ENCODE measurements at regions not wholly inside any gene's neighbourhood (a gene's known extent, or its start where the extent isn't known, plus 50 kb on each side); places are given as distances from the start of the nearest gene placed in this dataset.

DNA sequence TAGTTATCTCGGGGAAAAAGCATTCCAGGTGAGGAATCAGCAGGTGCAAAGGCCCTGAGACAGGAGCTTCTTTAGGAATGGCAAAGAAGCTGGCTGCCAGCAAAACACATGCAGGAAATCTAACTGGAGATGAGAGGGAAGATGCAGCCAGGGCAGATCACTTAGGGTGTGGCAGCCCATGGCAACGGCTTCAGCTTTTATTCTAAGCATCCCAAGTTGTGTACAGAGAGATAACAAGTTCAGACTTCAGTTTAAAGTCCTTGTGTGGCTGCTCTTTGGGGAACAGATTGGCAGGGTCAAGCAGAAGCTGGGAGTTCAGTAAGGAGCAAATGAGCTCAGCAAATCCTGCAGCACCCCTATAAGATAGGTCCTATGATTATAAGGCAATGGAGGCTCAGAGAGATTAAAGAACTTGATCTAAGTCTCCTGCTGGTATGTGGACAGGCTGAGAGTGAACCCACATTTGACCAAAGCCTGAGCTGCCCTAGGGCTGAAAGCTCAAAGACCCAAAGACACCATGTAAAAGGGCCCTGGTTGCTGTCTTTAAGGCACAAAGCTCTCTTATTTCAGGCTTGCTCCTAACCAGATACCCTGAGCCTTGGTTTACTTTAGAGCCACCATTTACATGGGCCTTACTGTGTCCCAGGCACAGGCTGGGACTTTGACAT lies 466.8 kb downstream of the SOX6 start:
- DNase-seq, result no peak

DNA sequence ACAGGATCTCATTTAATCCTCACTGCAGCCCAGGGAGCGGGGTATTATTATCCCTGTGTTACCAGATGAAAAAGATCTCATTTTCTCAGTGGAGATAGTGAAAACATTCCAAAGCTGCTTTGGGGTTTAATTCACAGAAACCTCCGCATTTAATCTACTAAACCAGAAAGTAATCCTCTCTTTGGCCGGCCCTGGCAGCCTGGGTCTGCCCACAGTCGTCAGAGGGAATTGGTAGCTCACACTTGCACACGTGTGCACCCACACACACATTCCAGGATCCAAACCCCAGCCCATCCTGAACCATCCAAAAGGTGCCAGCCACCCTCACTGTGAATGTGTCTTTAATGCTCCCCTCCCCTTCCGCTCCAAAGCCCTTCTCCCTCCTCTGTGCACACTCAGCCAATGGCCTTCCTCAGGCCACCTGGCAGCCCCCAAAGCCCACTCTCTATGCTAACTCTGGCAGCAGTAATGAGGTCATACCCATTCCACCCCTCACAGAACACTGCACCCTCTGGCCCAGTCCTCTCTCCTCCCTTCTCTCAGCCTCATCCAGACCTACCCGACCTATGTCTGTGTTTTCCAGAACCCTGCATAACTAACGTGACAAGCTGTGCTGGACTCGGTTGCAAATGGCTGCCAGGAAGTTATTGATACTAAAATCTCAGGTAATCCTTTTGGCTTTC lies 466.2 kb downstream of the SOX6 start:
- no peak for DNase-seq

DNA sequence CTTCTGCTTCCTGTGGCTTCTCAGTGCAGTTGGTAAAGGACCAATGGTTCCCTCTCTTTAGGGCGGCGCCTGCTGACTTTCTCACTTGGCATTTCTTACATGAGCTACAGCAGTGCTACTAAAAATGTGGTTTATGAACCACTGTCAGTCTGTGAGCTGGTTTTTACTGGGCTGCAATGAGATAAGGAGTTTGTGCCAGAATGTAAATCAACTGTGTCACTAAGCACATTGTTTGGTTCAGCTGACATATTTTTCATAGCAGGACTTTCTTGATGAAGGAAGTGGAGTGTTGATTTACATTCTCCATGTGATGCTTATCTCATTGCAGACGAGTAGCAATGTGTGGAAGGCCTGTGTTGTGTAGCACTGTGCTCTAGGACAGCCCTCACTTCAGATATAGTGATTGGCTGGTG lies 463.3 kb downstream of the SOX6 start:
- DNase-seq, result no peak

DNA sequence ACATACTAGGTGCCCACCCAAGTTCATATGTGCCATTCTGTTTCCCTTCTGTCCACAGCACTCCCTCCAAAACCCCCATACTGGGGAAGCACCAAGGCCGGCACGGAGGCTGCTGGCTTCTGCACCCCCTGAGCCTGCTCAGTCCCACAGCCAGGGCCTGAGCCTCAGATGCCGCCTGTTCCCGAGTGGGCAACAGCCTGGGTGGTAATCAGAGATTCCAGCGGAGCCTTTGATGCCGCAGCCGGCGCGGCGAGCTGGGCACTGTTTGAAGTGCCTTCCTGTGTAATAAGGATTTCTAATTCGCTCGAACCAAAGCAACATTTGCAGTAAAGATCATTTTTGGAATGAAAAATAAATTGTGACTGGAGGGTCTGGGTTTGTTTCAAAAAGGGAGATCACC lies 460.3 kb downstream of the SOX6 start:
- no peak for DNase-seq

- DNase-seq, result no peak
These were observed 459.8 kb downstream of the SOX6 start for GRCh38 chr11:15896530-15896929.

GRCh38 chr11:15897211-15897960 lies 459.0 kb downstream of the SOX6 start:
- DNase-seq, result no peak

DNA sequence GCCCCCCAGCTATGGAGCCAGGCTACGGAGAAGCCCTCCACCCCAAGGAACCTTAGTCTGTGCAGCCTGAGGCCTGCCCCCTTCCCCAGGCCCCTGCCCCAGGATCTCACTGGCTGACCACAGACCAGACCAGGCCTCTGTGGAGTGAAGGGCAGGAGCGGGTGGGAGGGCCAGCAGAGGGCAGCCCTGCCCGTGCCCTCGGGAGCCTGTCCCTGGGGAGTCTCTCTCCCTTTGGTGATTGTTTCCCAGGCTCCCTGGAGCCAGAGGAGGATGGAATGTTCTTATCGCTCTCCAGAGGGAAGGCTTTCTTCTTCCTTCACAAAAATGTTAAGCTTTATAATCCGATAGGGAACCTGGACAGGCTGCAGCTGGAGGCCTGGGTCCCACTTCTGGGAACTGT lies 455.3 kb downstream of the SOX6 start:
- no peak for DNase-seq

GRCh38 chr11:15901790-15902189 lies 454.6 kb downstream of the SOX6 start:
- no peak for DNase-seq

- DNase-seq, result no peak
These were observed 453.1 kb downstream of the SOX6 start for GRCh38 chr11:15903246-15903645.

GRCh38 chr11:15905366-15906104 lies 450.8 kb downstream of the SOX6 start:
- no peak for DNase-seq

- no peak for DNase-seq
These were observed 449.8 kb downstream of the SOX6 start for GRCh38 chr11:15906481-15907035.

DNA sequence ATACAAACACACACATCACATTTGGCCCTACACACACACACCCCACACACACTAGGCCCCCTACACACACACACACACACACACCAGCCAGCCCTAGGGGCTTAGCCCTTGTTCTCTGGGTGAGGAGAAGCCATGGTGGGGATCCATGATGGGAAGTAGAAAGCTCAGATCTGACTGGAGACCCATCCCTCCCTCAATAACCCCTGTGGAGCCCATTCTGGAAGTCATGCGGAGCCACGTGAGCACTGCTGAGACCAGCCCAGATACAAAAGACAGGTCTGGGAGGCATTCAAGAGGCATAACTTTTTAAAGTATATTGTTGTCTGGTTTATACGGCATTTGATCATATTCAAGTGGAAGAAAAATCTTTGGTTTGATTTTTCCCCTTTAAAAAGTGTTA lies 448.5 kb downstream of the SOX6 start:
- DNase-seq, result no peak

- no peak for DNase-seq
These were observed 446.3 kb downstream of the SOX6 start for GRCh38 chr11:15909937-15910598.

DNA sequence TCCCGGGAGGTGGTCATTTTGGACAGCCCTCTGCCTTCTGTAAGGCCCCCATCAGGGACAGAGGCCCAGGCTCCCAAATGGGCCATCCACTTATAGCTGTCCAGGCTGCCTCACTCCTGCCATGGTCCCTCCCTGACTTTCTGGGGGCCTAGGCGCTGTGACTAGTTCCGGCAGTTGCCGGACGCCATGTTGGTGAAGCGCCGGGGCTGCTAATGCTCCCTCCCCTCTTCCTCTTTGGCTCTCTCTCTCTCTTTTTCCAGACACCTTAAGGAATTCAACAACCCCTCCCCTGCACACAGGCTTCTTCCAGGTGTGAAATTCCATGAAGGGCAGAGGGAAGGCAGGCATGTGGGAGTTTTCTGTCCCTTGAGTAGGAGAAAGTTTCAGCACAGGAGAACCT lies 445.6 kb downstream of the SOX6 start:
- DNase-seq, result no peak

DNA sequence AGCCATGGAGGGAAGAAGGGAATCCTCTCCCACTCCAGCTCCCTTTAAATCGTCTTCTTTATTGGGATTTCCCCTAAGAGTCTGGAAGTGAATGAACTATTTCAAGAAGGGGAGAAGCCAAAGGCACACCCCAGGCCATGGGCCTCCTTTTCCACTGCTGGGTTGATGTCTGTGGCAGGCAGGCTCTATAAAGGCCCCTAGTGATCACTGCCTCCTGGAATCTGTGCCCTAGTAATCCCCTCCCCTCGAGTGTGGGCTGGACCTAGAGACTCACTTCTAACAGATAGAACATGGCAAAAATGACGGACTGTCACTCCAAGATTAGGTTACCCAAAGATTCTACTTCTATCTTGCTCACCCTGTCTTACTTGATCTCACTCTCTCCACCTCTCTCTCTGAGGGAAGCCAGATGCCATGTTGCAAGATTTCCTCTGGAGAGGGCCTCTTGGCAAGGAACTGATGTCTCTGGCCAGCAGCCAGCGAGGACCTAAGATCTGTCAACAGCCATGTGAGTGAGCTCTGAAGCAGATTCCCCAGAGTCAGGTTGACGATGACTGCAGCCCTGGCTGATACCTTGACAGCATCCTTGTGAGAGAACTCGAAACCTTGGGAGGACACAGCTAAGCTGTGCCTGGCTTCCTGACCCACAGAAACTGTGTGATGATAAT lies 444.8 kb downstream of the SOX6 start:
- DNase-seq, result peak; percentile 23

GRCh38 chr11:15912291-15912690 lies 444.1 kb downstream of the SOX6 start:
- no peak for DNase-seq

DNA sequence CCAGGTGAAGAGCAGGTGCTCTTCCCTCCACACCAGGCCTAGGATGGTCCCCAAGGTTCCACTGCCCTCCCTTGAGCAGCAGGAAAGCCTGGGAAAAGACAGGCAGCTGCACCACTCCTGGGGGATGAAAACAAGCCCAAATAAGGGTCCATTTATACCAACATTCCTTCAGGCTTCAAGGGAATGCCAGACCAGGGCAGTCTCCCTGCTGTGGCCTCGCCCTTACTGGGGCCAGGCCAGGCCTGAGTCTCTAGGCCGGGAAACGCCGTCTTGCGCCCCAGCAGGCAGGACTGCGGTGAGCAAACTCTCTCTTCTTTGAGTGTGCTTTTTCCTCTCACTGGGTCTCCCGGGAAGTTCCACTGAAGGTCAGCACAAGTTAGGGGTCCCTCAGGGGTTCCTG lies 443.5 kb downstream of the SOX6 start:
- DNase-seq, result no peak

DNA sequence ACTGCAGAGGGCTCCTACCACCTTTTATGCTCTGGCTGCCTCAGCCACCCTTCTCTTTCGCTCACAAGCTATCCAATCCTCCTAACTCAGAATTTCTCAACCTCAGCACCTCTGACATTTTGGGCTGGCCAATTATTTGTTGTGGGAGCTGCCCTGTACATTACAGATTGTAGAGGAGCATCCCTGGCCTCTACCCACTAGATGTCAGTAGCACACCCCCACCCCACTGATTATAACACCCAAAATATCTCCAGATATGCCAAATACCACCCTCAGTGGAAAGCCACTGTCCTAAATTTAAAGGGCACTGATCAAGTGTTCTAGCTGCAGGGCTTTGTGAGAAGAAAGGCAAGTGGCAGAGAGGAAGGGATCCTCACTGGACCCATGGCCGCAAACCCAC lies 443.1 kb downstream of the SOX6 start:
- DNase-seq, result no peak
